Osteoblast (primary cell): ENCODE measurements at regions not wholly inside any gene's neighbourhood (a gene's known extent, or its start where the extent isn't known, plus 50 kb on each side); places are given as distances from the start of the nearest gene placed in this dataset.
"Not testable (repeated sequence)": the region's sequence is repeated elsewhere in the genome, so short reads cannot be mapped to it uniquely, and the experiment has no call there.

Experiments used
- DNase-seq: peaks from one replicate; pipeline ENCODE4 v3.0.0; 2011; ENCODE audit warnings: low spot score, mixed read lengths; ENCODE audit not compliant: insufficient read length; ENCODE audit errors: missing footprints
- H2AFZ ChIP-seq: 2 replicates; pipeline ENCODE4 v1.6.0; 2011; ENCODE audit warnings: mild to moderate bottlenecking, low read length
- H3K27ac ChIP-seq: 2 replicates; pipeline ENCODE4 v1.5.1; 2011; ENCODE audit warnings: mild to moderate bottlenecking, low read depth, low read length, moderate library complexity
- H3K27me3 ChIP-seq: 2 replicates; pipeline ENCODE4 v1.6.0; 2012; ENCODE audit warnings: mild to moderate bottlenecking, control low read depth, inconsistent platforms, low read length, moderate library complexity; ENCODE audit not compliant: insufficient read depth
- H3K36me3 ChIP-seq: 2 replicates; pipeline ENCODE4 v1.5.1; 2011; ENCODE audit warnings: mild to moderate bottlenecking, low read length, control low read depth, moderate library complexity; ENCODE audit not compliant: insufficient read depth
- H3K4me1 ChIP-seq: 2 replicates; pipeline ENCODE4 v1.5.1; 2011; ENCODE audit warnings: mild to moderate bottlenecking, low read length, control low read depth, moderate library complexity; ENCODE audit not compliant: insufficient read depth
- H3K4me2 ChIP-seq: 2 replicates; pipeline ENCODE4 v1.6.0; 2011; ENCODE audit warnings: mild to moderate bottlenecking, low read length; ENCODE audit not compliant: insufficient read depth
- H3K4me3 ChIP-seq: fragments of 200-600 bp; sonication (generic); 3 replicates; pipeline ENCODE4 v1.5.1; 2012; ENCODE audit warnings: mild to moderate bottlenecking, low read length, inconsistent platforms; ENCODE audit not compliant: insufficient read depth
- H3K79me2 ChIP-seq: 2 replicates; pipeline ENCODE4 v1.6.0; 2012; ENCODE audit warnings: mild to moderate bottlenecking, low read length, control low read depth, inconsistent platforms; ENCODE audit not compliant: insufficient read depth
- H3K9me3 ChIP-seq: 2 replicates; pipeline ENCODE4 v1.5.1; 2011; ENCODE audit warnings: low read depth, low read length, control low read depth
- H4K20me1 ChIP-seq: 2 replicates; pipeline ENCODE4 v1.6.0; 2012; ENCODE audit warnings: mild to moderate bottlenecking, low read length, control low read depth; ENCODE audit not compliant: insufficient read depth
- TF ChIP-seq, protein P1 (sequence below): IDR thresholded peaks from 2 replicates; pipeline ENCODE4 v1.5.1; 2011; ENCODE audit warnings: mild to moderate bottlenecking, low read depth, low read length, moderate library complexity; ENCODE audit errors: extremely low read depth

DNA sequence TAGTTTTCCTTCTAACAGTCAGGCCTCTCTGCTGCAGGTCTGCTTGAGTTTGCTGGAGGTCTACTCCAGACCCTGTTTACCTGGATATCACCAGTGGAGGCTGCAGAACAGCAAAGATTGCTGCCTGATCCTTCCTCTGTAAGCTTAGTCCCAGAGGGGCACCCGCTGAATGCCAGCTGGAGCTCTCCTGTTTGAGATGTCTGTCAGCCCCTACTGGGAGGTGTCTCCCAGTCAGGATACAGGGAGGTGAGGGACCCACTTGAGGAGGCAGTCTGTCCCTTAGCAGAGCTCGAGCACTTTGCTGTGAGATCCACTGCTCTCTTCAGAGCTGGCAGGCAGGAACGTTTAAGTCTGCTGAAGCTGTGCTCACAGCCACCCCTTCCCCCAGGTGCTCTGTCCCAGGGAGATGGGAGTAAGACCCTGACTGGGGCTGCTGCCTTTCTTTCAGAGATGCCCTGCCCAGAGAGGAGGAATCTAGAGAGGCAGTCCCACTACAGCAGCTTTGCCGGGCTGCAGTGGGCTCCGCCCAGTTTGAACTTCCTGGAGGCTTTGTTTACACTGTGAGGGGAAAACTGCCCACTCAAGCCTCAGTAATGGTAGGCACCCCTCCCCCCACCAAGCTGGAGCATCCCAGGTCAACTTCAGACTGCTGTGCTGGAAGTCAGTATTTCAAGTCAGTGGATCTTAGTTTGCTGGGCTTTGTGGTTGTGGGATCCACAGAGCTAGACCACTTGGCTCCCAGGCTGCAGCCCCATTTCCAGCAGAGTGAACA is 163.1 kb upstream of the WDFY3 start:
- not testable (repeated sequence) for H3K4me1 ChIP-seq, H4K20me1 ChIP-seq, H3K27ac ChIP-seq, H2AFZ ChIP-seq, H3K79me2 ChIP-seq, DNase-seq, H3K27me3 ChIP-seq, H3K9me3 ChIP-seq, H3K4me2 ChIP-seq, H3K36me3 ChIP-seq, H3K4me3 ChIP-seq

DNA sequence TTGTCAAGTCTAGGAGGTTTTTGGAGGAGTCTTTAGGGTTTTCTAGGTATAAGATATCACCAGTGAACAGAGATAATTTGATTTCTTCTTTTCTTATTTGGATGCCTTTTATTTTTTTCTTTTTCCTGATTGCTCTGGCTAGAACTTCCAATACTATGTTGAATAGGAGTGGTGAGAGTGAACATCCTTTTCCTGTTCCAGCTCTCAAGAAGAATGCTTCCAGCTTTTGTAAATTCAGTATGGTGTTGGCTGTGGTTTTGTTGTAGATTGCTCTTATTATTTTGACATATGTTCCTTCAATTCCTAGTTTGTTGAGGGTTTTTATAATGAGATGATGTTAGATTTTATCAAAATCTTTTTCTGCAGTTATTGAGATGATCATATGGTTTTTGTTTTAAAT is 165.6 kb upstream of the WDFY3 start:
- H3K27me3 ChIP-seq: no peaks in the 10 kb centered on the region
- H3K79me2 ChIP-seq: no peaks in the 10 kb centered on the region
- TF ChIP-seq, protein P1, sequence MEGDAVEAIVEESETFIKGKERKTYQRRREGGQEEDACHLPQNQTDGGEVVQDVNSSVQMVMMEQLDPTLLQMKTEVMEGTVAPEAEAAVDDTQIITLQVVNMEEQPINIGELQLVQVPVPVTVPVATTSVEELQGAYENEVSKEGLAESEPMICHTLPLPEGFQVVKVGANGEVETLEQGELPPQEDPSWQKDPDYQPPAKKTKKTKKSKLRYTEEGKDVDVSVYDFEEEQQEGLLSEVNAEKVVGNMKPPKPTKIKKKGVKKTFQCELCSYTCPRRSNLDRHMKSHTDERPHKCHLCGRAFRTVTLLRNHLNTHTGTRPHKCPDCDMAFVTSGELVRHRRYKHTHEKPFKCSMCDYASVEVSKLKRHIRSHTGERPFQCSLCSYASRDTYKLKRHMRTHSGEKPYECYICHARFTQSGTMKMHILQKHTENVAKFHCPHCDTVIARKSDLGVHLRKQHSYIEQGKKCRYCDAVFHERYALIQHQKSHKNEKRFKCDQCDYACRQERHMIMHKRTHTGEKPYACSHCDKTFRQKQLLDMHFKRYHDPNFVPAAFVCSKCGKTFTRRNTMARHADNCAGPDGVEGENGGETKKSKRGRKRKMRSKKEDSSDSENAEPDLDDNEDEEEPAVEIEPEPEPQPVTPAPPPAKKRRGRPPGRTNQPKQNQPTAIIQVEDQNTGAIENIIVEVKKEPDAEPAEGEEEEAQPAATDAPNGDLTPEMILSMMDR: no peak
- no peak overlapping the region for H3K4me3 ChIP-seq
- DNase-seq: no peak
- H3K4me1 ChIP-seq: no peaks in the 10 kb centered on the region
- H2AFZ ChIP-seq: no peak overlapping the region
- H3K9me3 ChIP-seq: no peaks in the 10 kb centered on the region
- no peak overlapping the region for H3K27ac ChIP-seq
- H3K4me2 ChIP-seq: no peak overlapping the region
- no peaks in the 10 kb centered on the region for H3K36me3 ChIP-seq
- no peaks in the 10 kb centered on the region for H4K20me1 ChIP-seq

GRCh38 chr4:85132570-85132969 is 166.1 kb upstream of the WDFY3 start:
- Histone ChIP-seq H3K36me3 (no peaks in the 10 kb centered on the region), H3K4me3 (no peak overlapping the region), H3K27me3 (no peaks in the 10 kb centered on the region), H3K79me2 (no peaks in the 10 kb centered on the region), H3K4me1 (no peaks in the 10 kb centered on the region), H3K9me3 (no peaks in the 10 kb centered on the region), H4K20me1 (no peaks in the 10 kb centered on the region), H2AFZ (no peak overlapping the region), H3K27ac (no peak overlapping the region), H3K4me2 (no peak overlapping the region)
- TF ChIP-seq, protein P1: no peak
- DNase-seq: no peak

GRCh38 chr4:85139749-85140148 is 173.3 kb upstream of the WDFY3 start:
- H2AFZ ChIP-seq, H3K27ac ChIP-seq, H3K4me1 ChIP-seq, H3K9me3 ChIP-seq, H3K4me2 ChIP-seq, DNase-seq, H4K20me1 ChIP-seq, H3K4me3 ChIP-seq, H3K79me2 ChIP-seq, H3K36me3 ChIP-seq, H3K27me3 ChIP-seq: not testable (repeated sequence)

DNA sequence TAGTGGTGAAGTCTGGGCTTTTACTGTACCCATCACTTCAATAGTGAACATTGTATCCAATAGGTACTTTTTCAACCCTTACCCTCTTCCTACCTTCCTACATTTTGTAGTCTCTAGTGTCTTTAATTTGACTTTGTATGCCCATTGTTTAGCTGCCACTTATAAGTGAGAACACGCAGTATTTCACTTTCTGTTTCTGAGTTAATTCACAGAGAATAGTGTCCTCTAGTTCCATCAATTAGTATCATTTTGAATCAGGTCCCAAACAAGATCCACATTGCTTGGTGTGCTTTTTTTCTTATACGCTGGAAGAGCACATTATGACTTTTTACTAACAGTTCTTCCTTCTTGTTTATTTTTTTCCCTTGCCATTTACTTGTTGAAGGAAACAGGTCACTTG is 176.0 kb upstream of the WDFY3 start:
- no peak overlapping the region for H3K4me3 ChIP-seq
- no peak overlapping the region for H2AFZ ChIP-seq
- no peak overlapping the region for H3K27ac ChIP-seq
- no peak overlapping the region for H3K4me2 ChIP-seq
- H3K9me3 ChIP-seq: no peaks in the 10 kb centered on the region
- TF ChIP-seq, protein P1: no peak
- no peak for DNase-seq
- no peaks in the 10 kb centered on the region for H3K36me3 ChIP-seq
- H3K79me2 ChIP-seq: no peaks in the 10 kb centered on the region
- H3K27me3 ChIP-seq: no peaks in the 10 kb centered on the region
- H3K4me1 ChIP-seq: no peaks in the 10 kb centered on the region
- H4K20me1 ChIP-seq: no peaks in the 10 kb centered on the region
